Hematopoietic multipotent progenitor cell (in vitro differentiated cells): ENCODE measurements at regions not wholly inside any gene's neighbourhood (a gene's known extent, or its start where the extent isn't known, plus 50 kb on each side); places are given as distances from the start of the nearest gene placed in this dataset.
"Not testable (repeated sequence)": the region's sequence is repeated elsewhere in the genome, so short reads cannot be mapped to it uniquely, and the experiment has no call there.

Experiments
- DNase-seq, 3 donors: peaks; one replicate each; pipeline ENCODE4 v3.0.0-alpha.2; 2011 to 2015; ENCODE audit warnings: low read depth in 2 of 3, low spot score in 2 of 3

GRCh38 chr14:83128783-83129182 lies 1595.1 kb upstream of the SEL1L start:
- DNase-seq = no peak

- no peak for DNase-seq
Observed at GRCh38 chr14:83129496-83129895, 1595.8 kb upstream of the SEL1L start.

GRCh38 chr14:83133981-83134645 lies 1600.5 kb upstream of the SEL1L start:
- no peak for DNase-seq

DNA sequence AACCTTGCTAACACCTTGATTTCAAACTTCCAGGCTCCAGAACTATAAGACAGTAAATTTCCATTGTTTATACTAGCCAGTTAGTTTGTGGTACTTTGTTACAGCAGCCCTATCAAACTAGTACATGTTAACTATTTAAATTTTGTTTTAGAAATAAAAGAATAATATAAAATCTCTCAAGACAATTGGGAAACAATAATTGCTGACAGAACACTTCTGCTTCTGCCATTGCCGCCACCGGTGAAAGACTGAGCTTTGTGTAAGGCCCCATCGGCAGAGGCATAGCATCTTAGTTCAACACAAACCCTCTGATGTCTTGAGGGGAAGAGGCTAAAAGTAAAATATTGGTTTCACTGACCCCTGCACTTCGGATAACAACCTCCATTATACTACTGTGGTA lies 1607.1 kb upstream of the SEL1L start:
- no peak for DNase-seq

- no peak for DNase-seq
Observed at GRCh38 chr14:83147006-83147405, 1613.4 kb upstream of the SEL1L start.

- DNase-seq = no peak
Observed at GRCh38 chr14:83151571-83151970, 1617.9 kb upstream of the SEL1L start.

DNA sequence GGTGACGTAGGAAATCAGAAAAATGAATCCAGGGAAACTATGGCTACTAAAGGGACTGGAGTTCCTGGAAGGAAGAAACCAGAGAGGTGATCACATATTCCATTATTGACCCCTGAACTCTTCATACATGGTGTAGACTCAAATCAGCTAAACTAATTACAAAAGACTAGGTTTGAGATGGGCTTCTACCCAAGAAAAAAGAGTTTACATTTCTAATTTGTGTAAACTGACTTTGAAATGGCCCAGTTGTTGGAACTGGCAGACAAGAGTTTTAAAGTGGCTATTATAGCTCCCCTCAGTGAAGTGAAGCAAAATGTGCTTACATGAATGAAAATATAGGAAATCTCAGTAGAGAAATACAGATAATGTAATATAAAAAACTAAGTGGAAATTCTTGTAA lies 1619.4 kb upstream of the SEL1L start:
- DNase-seq = no peak

DNA sequence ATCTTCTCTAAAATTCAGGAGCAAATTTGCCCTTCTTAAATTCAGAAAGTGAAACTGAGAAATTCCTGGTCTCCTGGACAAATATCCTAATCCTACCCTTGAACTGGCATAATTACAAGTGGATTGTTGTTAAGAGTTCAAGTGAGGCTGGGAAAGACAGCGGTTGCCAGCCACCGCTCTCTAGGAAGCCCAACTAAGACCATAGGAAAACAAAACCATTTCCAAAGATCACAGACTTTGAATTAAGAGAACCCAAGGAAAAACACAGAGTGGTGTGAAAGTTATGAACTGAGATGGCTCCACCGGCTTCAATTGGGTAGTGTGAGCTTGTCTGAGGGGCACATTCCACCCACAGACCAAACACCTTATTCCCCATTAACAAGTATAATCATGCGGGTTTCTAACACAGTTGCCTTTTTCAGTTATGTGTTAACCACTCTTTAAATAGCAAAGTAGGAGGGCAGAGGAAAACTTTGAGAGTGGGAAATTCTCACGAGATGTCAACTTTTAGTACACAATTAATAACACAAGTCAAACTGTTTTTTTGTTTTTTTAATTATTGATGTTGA lies 1628.8 kb upstream of the SEL1L start:
- no peak for DNase-seq

DNA sequence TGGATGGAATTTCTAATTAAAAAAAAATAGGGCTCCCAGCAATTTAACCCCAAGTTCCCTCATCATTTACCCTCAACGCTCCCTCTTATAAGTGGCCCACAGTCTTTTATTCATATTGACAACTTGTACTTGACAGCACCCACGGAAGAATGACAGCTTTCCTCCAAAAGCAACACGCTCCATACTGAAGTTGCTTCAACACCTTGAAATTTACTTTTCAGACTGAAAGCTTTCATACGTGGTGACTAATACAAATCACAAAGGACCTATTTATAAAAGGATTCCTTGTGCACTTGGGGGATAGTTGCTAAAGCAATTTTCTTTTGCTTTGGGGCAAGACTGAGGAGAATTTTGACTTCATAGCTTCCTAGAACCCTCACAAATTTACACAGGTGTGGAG lies 1629.4 kb upstream of the SEL1L start:
- no peak for DNase-seq

DNA sequence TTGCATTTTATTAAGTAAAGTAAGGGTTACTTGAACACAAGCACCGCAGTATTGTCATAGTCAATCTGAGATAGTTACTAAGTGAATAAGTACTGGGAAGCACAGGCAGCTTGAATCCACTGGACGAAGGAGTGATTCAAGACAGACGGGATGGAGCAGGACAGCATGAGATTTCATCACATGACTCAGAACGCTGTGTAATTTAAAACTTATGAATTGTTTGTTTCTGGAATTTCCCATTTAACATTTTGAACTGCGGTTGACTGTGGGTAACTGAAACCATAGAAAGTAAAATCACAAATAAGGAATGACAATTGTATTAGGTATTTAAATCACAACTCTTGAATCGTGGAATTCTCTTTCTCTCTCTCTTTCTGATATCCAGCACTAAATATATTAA lies 1630.4 kb upstream of the SEL1L start:
- no peak for DNase-seq

DNA sequence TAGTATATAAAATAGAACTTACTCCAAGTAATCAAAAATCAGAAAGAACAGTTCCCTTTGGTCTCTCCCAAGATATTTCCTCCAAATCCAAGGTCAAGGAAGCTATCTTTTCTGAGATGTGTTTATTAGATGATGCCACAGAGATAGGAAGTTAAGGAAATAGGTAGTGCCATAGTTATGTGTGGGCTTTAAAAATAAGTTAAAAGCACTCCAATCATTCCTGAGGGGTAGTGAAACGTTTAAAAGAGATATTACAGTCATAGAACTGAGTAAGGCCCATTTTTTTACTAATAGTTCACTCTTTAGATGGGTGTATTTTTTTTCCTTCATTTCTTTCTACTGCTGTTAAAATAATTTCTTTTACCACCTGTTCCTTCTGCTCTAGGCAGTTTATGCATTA lies 1630.9 kb upstream of the SEL1L start:
- DNase-seq = no peak

- no peak for DNase-seq
Observed at GRCh38 chr14:83170165-83170564, 1636.5 kb upstream of the SEL1L start.

- DNase-seq = no peak
Observed at GRCh38 chr14:83171761-83172160, 1638.1 kb upstream of the SEL1L start.

GRCh38 chr14:83172363-83172762 lies 1638.7 kb upstream of the SEL1L start:
- DNase-seq = no peak

DNA sequence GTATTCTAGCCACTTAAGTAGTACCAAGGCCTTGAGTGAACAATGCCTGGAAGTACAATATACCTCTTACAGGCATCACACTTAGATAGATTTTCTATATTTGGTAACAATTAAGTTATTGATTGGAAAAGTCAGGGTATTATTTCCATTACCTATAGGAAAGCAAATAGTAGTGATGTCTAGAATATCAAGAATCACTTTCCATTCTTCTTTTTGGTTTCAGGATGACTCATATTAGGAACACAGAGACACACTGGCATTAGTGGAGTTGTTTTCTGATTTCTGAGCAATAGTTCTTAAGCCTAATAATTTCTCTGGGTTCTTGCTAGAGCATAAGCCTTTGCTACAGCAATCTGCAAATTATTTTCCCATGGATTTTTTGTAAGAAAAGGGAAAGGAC lies 1640.0 kb upstream of the SEL1L start:
- DNase-seq = no peak

DNA sequence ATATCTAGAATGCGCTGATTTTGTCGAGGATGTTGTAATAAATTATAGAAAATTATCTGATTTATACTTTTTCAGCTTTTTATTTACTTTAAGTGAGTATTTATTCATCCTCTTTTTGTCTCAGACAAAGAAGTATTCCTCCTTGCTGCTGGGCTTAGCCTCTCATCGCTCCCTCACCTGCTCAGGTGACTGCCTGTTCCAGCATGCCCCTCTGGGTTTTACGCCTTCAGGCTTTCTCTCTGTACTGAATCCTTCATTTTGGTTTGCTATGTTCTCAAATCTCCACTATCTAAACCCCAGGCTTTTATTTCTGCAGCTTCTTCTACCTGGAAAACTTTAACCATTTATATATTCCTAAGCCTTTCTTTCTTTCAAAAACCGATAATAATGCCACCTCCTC lies 1650.9 kb upstream of the SEL1L start:
- no peak for DNase-seq

DNA sequence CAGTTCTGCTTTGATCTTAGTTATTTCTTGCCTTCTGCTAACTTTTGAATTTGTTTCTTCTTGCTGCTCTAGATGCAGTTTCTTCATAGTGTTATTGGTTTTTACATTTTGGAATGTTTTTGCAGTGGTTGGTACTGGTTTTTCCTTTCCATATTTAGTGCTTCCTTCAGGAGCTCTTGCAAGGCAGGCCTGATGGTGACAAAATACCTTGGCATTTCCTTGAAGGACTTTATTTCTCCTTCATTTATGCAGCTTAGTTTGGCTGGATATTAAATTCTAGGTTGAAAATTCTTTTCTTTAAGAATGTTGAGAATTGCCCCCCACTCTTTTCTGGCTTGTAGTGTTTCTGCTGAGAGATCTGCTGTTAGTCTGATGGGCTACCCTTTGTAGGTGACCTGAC lies 1654.7 kb upstream of the SEL1L start:
- DNase-seq = not testable (repeated sequence)

DNA sequence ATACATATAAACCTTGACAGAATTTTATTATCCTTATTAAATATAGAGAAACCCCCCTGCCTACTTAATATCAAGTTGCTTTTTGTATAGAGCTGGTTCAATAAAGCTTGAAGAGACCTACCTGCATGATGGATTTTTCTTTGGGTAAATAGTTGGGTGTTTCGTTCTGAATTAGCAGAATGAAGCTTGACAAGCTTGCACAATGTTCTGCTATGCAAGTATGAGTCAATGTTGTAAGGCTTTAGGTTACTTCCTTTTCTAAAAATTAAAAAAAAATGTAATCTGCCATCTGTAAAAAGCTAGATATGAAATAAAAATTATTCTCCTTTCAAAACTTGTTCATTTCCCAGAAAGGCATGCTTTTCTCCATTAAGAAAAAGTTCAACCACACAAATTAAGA lies 1662.6 kb upstream of the SEL1L start:
- DNase-seq = no peak

- DNase-seq = no peak
Observed at GRCh38 chr14:83197271-83197670, 1663.6 kb upstream of the SEL1L start.

DNA sequence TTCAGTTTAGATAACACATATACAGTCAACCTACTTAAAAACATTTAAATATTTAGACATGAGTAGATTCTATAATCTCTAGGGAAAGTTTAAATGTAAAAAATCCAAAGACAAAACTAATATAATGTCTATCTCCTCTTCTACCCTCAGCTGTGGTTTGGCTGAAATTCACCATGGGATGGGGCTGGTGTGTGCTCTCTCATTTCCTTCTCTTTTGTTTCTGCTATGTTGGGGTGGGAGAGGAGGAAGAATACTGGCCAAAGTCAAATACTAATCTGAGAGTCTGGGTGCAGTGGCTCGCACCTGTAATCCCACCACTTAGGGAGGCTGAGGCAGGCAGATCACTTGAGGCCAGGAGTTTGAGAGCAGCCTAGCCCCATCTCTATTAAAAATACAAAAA lies 1673.9 kb upstream of the SEL1L start:
- no peak for DNase-seq

GRCh38 chr14:83208341-83208740 lies 1674.7 kb upstream of the SEL1L start:
- no peak for DNase-seq

- DNase-seq = no peak
Observed at GRCh38 chr14:83217492-83217891, 1683.8 kb upstream of the SEL1L start.
